Thyroid gland (tissue), 4 donors: ENCODE measurements at regions not wholly inside any gene's neighbourhood (a gene's known extent, or its start where the extent isn't known, plus 50 kb on each side); places are given as distances from the start of the nearest gene placed in this dataset.

Experiments
- CTCF ChIP-seq, 6 experiments: fragments of 200-600 bp in 3 of 6; fragments of 450-650 bp in 3 of 6; sonication (generic) in 3 of 6; IDR thresholded peaks; one replicate each; pipeline ENCODE4 v1.5.1; 2016 to 2019; ENCODE audit warnings: antibody characterized with exemption in 6 of 6, mild to moderate bottlenecking in 2 of 6, inconsistent platforms in 1 of 6, moderate library complexity in 1 of 6
- POLR2A ChIP-seq, 2 donors: fragments of 450-650 bp; IDR thresholded peaks; one replicate each; pipeline ENCODE4 v1.6.1; 2017; ENCODE audit warnings: antibody characterized with exemption in 2 of 2, mild to moderate bottlenecking in 2 of 2, moderate library complexity in 1 of 2

- TF ChIP-seq CTCF (IDR thresholded peaks at IDR 0.05) (no peak), POLR2A (IDR thresholded peaks at IDR 0.05) (no peak)
These were observed 224.2 kb downstream of the C16orf95 start for GRCh38 chr16:87092958-87093357.
